ELF-1 (cell line): ENCODE measurements at regions not wholly inside any gene's neighbourhood (a gene's known extent, or its start where the extent isn't known, plus 50 kb on each side); places are given as distances from the start of the nearest gene placed in this dataset.
"Not testable (repeated sequence)": the region's sequence is repeated elsewhere in the genome, so short reads cannot be mapped to it uniquely, and the experiment has no call there.

ENCODE experiments used
- DNase-seq: peaks from one replicate; pipeline ENCODE4 v3.0.0-alpha.2; 2016; ENCODE audit warnings: low read depth, low spot score

DNA sequence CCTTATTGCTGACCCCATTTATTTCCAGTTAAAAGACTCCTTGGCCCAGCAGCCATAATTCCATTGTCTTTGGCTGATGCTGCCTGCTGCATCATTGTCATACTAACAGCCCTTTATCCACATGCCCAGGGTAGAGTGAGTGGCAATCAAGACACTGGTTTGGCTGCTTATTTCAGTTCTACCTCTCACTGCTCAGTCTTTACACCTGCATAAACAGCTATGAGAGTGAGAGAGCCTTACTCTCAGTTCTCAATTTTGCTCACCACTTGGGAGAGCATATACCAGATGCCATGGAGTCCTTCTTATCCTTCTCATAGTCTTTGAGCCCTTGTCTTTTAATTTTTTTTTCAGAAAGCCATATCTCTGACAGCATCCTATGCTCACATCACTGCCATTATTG lies 596.9 kb upstream of the CYLC2 start:
- no peak for DNase-seq

DNA sequence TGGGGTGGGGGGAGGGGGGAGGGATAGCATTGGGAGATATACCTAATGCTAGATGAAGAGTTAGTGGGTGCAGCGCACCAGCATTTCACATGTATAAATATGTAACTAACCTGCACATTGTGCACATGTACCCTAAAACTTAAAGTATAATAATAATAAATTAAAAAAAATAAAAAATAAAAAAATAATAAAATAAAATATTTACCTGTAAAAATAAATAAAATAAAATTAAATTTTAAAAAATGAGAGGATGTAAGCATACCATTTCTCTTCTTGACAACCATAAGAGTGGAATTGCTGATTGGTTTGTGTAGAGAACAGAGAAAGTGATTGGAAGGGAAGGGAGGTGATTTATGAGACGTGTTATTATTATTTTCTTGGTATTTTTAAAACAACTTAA lies 609.5 kb upstream of the CYLC2 start:
- DNase-seq, result not testable (repeated sequence)

DNA sequence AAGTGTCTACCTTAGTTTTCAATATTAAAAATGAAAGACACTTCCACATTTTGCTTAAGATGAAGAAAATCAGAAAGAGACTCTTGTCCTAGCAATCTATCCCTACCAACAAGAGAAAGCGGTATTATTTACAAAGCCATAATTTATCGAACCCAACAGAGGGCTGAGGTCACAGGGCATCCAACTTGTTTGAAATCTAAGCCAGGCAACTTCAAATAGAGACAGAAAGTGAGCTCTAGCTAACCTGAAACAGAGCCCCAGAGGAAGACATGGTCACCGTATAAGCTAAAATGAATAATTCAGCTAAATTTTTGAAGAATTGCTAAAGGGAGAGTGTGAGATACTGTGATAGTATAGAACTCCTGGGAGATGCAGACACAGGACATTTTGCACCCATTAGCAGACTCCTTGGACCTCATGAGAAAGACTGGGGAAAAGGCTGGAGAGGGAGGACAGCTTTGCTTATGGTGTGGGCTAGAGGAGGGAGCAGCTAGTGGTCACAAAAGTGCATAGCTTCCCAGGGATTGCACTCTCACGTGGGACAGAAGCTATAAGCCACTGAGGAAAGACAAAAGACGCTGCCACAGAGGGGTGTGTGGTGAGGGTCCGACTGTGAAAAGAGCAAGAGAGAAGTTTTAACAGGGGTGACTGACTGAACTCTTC lies 624.2 kb upstream of the GRIN3A start:
- no peak for DNase-seq

DNA sequence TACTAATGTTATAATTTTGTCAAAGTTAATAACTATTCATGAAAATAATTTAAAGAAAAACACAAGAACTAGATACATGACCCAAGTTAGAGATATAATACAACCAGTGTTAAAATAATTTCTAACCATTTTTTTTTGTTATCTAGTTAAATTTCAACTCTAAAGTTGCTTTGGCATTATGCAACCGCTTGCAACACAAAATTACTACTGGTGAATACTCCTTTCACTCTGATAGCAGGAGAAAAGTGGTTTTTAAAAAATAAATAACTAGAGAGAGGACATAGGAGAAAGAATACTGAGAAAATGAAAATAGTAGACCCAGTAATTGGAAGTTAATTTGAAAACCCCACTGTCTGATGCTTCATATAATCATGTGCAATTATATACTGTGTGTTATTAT lies 622.4 kb upstream of the GRIN3A start:
- no peak for DNase-seq

DNA sequence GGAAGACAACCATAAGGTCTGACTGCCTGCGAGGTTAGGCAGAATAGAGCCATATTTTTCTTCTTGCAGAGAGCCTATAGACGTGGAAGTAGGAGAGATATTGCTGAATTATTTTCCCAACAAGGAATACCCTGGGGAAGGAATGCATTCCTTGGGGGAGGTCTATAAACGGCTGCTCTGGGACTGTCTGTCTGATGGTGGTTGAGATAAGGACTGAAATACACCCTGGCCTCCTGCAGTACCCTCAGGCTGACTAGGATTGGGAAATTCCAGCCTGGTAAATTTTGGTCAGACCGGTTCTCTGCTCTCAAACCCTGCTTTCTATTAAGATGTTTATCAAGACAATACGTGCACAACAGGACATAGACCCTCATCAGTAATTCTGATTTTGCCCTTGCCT lies 617.5 kb upstream of the GRIN3A start:
- DNase-seq, result peak; percentile 1

DNA sequence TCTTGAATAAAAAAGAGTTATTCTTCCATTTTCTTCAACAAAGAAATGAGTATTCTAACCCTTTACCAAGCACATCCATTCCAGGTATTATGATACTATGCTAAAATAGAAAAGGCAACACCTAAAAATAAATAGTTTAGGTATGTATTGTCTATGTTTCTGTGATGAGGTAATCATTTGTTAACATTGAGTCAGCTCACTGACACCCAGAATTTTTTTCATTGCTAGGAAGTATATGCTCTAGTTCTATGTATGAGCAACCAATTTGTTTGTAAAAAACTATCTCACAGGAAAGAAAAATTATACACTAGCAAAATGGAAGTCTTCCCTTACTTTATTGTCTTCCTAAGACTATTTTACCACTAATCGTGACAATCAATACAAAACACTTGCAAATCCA lies 615.6 kb upstream of the GRIN3A start:
- DNase-seq, result no peak

DNA sequence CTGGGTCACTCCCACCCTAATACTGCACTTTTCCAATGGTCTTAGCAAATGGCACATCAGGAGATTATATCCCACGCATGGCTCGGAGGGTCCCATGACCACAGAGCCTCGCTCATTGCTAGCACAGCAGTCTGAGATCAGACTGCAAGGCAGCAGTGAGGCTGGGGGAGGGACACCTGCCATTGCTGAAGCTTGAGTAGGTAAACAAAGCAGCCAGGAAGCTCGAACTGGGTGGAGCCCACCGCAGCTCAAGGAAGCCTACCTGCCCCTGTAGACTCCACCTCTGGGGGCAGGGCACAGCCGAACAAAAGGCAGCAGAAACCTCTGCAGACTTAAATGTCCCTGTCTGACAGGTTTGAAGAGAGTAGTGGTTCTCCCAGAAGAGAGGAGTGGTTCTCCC lies 599.0 kb upstream of the GRIN3A start:
- not testable (repeated sequence) for DNase-seq

DNA sequence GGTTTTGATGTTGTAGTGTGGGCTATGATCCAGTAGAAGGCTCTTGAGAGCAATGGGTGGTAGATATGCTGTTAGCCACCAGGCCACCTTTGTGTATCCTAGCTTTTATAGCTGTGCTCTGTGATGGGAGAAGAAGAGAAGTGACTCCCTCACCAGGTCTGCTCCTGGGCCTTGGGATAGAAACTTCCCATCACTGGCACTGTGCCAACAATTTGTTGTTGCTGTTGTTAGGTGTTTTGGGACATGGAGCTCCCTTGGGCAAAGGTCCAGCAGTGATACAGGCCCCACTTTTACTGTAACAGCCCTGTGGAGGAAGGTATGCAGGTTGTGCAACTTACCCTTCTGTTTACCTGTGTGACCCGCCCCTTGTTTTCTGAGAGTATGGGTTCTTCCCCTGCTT lies 570.9 kb upstream of the GRIN3A start:
- DNase-seq, result no peak

DNA sequence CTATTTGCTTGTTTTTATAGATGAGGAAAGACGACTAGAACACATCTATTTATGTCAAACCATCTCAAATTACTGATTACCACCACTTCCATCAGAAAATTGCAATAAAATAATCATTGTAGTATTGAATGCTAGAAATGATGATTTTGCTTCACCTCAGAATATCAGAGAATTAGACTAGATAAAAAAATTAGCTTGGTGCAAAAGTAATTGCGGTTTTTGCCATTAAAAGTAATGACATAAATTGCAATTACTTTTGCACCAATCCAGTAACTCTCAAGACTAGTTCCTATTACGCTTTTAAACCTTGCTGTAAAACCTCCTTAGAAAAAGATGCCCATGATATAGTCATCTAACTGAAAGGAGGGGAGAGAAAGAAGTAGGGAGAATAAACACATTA lies 556.7 kb upstream of the GRIN3A start:
- no peak for DNase-seq

DNA sequence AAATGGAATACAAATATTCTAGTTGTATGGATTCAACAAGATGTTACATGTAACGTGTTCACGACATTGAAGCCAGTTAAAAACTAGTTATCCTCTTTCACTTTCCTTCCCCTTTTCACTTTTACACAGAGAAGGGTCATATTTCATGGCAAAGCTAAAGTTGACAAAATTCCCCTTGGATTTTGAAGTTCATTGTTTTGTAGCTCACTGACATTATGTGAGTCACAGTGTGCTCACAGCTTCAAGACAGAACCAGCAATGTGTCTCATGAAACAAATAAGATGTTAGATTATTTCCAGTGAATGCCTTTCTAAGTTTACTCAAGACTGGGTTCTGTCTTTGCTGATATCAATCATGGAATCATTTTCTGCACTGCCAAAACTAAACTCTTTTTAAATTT lies 535.5 kb upstream of the GRIN3A start:
- DNase-seq, result no peak

DNA sequence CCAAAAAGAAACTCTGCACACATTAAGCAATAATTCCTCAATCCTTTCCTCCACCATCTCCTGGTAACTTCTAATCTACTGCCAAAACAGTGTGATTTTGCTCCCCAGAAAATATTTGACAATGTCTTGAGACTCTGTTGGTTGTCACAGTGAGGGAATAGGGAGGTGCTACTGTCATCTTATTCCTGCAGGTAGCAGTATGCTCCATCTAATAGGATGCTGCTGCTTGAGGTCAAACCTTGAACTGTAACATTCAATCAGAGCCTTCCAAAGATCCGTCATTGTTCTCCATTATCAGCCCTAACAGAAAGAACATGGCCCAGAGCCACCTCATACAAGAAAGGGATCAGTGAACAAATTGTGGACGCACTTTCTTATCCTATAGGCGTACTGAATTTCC lies 514.7 kb upstream of the GRIN3A start:
- no peak for DNase-seq

DNA sequence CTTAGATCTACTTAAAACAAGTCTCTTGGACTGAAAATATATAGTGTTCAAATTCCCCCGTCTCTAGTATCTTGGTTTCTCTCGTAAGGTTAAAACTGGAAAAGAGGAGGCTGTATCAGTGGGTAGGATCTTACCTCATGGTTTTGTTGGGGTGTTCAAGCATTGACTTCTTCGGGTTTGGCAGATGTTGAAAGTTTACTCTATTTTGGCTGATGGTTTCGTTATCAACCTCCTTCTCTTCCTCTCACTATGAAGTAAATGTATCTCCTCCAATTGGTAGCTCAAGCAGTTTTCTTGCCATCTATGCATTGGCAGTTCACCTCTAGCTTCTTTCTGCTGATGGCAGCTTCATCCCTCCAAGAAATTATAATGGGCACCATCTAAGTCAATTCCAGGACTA lies 506.5 kb upstream of the GRIN3A start:
- DNase-seq, result no peak

DNA sequence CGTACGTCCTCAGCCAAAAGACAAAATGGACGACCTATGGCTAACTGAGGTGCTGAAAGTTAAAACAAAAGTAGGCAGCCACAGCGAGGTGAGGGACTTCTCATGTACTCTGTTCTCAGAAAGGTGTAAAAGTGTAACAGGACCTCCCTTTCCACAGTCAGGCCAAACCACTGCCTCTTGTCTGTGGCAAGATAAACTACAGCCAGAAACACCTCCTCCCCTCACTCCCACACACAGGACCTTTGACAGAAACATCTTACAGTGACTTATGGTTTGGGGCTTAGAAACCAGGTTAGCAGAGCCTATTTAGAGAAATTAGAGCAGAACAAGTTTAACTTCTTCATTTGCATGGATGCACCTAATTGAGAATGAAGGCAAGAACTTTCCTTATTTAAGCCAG lies 499.1 kb upstream of the GRIN3A start:
- no peak for DNase-seq

DNA sequence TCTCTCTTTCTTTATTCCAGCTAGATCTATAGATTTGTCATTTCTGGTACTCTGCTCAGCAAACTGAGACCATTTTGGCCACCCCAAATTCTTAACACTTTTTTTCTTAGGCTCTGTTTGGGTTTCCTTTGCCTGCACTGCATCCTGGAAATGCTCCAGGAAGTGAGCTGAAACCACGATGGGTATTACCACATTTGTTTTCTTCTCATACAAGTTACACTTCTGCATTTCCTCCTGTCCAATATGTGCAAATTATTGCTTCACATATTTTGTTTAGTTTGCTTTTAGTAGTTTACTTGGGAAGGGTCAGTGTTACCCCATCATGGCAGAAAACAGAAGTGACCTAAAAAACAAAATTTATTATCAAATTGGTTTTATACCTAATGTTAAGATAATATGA lies 498.6 kb upstream of the GRIN3A start:
- DNase-seq, result no peak

DNA sequence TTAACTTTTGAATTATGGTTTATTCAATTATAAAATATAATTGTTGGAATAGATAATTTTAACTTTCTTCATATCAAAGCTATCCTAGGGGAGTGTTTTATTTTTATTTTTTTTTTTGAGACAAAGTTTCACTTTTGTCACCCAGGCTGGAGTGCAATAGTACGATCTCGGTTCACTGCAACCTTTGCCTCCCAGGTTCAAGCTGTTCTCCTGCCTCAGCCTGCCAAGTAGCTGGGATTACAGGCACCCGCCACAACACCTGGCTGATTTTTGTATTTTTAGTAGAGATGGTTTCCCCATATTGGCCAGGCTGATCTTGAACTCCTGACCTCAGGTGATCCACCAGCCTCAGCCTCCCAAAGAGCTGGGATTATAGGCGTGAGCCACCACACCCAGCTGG lies 489.0 kb upstream of the GRIN3A start:
- DNase-seq, result not testable (repeated sequence)

DNA sequence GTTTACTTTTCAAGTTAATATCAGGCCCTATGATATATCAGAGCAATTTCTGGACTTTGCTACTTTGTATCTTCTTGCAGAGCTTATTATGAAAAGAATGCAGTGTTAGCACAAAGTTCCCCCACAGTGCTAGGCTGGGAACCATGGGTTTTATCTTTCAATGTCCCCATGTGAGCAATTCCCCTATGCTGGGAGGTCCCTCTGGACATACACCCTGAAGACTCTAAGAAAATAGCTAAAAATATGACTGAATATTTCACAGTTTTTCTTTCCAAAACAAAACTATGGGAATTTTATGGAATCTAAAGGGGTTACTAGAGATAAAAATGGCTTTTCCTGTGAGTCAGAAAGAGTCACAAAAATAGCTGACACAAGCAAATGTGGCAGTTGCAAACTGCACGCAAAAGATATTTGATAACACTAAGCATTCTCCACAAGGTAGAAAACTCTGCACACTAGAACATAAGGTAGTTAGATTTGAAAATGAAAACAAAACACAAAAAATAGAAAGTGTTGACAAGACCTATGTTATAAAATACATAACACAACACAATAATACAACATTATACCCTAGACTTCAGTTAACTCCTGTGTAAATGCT lies 487.5 kb upstream of the GRIN3A start:
- no peak for DNase-seq

DNA sequence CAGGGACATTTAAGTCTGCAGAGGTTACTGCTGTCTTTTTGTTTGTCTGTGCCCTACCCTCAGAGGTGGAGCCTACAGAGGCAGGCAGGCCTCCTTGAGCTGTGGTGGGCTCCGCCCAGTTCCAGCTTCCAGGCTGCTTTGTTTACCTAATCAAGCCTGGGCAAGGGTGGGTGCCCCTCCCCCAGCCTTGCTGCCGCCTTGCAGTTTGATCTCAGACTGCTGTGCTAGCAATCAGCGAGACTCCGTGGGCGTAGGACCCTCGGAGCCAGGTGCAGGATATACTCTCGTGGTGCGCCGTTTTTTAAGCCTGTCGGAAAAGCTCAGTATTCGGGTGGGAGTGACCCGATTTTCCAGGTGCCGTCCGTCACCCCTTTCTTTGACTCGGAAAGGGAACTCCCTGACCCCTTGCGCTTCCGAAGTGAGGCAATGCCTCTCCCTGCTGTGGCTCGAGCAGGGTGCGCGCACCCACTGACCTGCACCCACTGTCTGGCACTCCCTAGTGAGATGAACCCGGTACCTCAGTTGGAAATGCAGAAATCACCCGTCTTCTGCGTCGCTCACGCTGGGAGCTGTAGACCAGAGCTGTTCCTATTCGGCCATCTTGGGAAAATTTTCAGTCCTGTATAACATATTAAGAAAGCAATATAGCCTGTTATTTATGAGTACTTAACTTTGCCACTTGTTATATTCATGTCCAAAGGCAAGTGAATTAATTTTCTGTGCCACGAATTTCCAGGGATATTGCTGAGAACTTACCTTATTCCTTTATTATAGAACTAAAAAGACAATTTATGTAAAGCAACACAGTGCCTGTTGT lies 485.1 kb upstream of the GRIN3A start:
- peak; percentile 49 for DNase-seq

DNA sequence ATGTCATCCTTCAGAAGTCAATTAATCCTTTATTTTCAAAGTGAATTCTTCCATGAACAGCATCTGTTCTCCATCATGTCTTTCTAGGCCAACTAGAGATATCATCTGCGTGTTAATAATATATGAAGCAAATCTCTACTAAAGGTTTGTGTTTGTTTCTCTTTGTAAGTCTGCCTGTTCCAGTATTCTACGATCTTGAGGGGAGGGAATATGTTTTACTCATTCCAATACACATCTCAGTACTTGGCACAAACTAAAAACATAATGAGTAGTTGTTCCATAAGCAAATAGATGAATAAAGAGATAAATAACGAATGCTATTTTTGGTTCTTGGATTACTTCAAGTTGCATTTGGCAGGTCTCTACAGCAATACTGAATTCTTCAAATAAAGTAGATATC lies 470.7 kb upstream of the GRIN3A start:
- DNase-seq, result no peak

DNA sequence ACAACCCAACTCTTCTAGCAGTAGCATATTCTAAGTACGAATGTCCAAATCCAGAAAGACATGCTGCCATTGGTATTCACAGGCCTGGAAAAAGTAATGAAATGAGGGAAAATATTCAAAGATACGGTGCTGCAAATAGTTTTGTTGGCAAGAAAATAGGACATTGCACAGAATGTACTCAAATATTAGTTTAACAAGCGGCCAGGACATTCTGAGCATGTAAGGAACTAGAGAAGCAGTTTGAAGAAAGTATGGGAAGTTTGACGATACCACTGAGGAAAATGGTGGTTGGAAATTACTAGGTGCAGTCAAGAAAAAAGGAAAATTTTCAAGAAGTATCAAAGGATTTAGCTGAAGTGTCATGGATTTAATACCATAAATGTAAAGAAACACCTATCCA lies 468.0 kb upstream of the GRIN3A start:
- DNase-seq, result no peak

DNA sequence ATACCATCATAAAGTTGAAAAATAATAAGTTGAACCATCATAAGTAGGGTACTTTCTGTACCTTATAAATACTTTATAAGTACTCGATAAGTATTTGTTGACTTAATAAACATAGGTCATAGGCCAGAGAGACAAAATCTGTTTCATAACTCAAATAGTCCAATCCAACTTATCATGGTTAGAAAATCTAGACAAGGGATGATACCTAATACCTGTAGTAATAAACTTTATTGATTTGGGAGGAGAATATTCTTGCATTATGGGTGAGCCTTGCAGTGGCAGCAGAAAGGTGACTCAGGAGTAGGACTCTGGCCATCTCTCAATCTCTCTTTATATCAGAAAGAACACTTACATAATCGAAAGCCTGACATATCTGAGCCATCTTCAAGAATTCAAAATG lies 466.8 kb upstream of the GRIN3A start:
- no peak for DNase-seq

DNA sequence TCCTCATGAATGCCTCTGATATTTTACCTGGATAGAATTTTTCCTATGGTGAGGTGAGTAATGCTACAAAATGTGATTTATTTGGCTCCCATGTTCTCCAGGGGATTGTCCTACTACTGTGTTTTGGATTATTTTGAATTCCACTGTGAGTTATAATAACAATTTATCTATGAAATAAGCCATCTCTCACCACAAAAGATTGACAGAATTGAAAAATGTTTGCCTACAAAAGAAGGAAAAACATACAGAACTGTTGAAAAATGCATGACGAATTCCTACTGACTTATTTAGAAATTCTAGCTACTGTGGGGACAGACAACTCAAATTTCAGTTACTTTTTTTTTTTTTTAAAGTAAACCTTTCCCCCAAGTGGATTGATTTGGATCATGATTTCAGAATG lies 463.7 kb upstream of the GRIN3A start:
- no peak for DNase-seq

DNA sequence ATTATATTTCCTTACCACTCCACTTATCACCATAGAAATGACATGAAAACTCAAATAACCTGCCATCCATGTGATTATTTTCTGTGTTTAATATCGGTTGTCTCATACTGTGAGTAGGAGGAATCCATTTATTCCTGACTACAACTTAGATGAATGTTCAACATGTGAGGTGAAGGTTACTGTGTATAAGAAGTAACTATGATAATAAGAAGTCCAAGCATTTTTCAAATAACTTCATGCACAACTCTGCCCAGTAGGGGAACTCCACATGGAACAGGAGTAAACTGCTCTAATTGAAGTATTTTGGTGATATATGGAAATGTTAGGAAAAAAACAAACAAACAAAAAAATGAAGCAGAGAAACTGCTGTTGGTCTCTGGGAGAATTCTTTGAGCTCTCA lies 447.5 kb upstream of the GRIN3A start:
- no peak for DNase-seq

DNA sequence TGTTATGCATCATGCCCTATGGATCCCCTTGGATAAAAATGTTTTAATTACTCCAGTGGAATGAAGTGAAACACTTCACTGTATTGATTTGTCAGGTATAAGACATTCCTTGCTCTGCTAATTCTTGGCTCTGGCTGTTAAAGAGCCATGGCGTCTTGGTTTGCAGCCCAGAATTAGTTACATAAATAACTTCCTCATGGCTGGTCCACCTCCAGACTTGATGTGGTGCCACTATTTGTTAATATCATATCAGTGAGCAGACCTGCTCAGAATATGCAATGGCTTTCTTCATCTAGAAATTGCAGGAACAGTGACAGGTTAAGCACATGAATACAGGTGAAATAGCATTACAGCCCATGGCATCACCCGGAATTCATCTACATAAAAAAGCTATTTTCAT lies 446.9 kb upstream of the GRIN3A start:
- DNase-seq, result no peak
